ENCODE measurements at regions not wholly inside any gene's neighbourhood (a gene's known extent, or its start where the extent isn't known, plus 50 kb on each side); places are given as distances from the start of the nearest gene placed in this dataset.
A peak's percentile ranks its signal among the peaks of the same experiment; 100 is the strongest.

DNA sequence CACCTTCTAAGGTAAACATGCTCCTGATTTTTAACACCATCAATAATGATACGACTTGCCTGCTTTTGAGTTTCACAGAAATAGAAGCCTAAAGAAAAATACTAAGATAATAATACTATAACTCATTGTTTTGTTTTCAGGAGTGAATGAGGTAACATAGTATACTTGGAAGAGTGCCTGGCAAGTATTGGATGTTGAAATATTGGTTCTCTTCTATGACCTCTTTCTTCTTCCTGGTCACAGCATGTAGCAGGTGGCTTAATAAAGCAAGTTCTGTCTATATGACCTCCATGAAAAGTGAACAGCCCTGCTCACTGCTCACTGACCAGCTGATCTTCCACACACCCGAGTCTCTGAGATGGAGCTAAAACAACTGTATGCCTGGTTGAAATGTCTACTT lies 312.3 kb upstream of the ONECUT1 start:
- Histone ChIP-seq H3K4me3 (no peak overlapping the region), H3K79me2 (no peaks in the 10 kb centered on the region), H2AFZ (no peak overlapping the region), H3K27ac (no peak overlapping the region), H3K9me3 (ENCODE audit: low read depth) (no peaks in the 10 kb centered on the region), H4K20me1 (ENCODE audit: insufficient read depth, poor library complexity, severe bottlenecking) (no peaks in the 10 kb centered on the region), H3K27me3 (no peaks in the 10 kb centered on the region), H3K36me3 (replicated peaks; ENCODE audit: insufficient read depth, low read depth) (no peaks in the 10 kb centered on the region), H3K9me2 (replicated peaks; ENCODE audit: insufficient read depth) (no peaks in the 10 kb centered on the region), H3K4me1 (ENCODE audit: insufficient read depth) (no peaks in the 10 kb centered on the region), H3K4me2 (no peak overlapping the region)
- 68% methylated on average over 2 of the region's 2 CpGs for WGBS (ENCODE audit: low lambda C conversion rate, missing lambda C conversion rate)
- no peak for DNase-seq (ENCODE audit: low spot score)
- no peak for TF ChIP-seq EZH2 (IDR thresholded peaks at IDR 0.05; ENCODE audit: borderline replicate concordance)

DNA sequence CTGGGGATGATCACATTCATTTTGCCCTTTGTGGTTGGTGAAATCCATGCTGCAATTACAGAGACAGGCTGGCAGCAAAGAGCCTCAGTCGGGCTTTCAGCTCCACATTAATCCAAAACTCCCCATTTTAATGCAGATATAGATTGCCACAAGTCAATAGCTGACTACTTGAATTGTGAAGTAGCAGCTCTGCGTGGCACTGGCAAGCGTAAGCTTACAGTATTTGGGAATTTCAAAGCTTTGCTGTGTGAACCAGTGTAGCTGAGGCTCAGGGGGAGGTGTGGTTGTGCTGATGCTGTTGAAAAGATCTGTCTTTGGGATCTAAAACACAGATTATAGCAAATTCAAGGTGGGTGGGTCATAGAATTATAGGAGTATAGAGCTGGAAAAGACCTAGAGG lies 290.3 kb upstream of the ONECUT1 start:
- DNase-seq (ENCODE audit: low spot score), result no peak
- H3K4me1 ChIP-seq (ENCODE audit: insufficient read depth), result no peaks in the 10 kb centered on the region
- no peaks in the 10 kb centered on the region for H4K20me1 ChIP-seq (ENCODE audit: insufficient read depth, poor library complexity, severe bottlenecking)
- H3K27me3 ChIP-seq, result no peaks in the 10 kb centered on the region
- no peaks in the 10 kb centered on the region for H3K9me3 ChIP-seq (ENCODE audit: low read depth)
- no peak overlapping the region for H3K4me2 ChIP-seq
- H3K4me3 ChIP-seq, result no peak overlapping the region
- H3K36me3 ChIP-seq (replicated peaks; ENCODE audit: insufficient read depth, low read depth), result no peaks in the 10 kb centered on the region
- TF ChIP-seq EZH2 (IDR thresholded peaks at IDR 0.05; ENCODE audit: borderline replicate concordance) (no peak), EZH2phosphoT487 (IDR thresholded peaks at IDR 0.05; ENCODE audit: low read depth, severe bottlenecking, unreplicated experiment) (no peak)
- TF ChIP-seq, protein P1, sequence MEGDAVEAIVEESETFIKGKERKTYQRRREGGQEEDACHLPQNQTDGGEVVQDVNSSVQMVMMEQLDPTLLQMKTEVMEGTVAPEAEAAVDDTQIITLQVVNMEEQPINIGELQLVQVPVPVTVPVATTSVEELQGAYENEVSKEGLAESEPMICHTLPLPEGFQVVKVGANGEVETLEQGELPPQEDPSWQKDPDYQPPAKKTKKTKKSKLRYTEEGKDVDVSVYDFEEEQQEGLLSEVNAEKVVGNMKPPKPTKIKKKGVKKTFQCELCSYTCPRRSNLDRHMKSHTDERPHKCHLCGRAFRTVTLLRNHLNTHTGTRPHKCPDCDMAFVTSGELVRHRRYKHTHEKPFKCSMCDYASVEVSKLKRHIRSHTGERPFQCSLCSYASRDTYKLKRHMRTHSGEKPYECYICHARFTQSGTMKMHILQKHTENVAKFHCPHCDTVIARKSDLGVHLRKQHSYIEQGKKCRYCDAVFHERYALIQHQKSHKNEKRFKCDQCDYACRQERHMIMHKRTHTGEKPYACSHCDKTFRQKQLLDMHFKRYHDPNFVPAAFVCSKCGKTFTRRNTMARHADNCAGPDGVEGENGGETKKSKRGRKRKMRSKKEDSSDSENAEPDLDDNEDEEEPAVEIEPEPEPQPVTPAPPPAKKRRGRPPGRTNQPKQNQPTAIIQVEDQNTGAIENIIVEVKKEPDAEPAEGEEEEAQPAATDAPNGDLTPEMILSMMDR (IDR thresholded peaks at IDR 0.05; ENCODE audit: poor library complexity), result no peak
- no peaks in the 10 kb centered on the region for H3K9me2 ChIP-seq (replicated peaks; ENCODE audit: insufficient read depth)
- H3K79me2 ChIP-seq, result no peaks in the 10 kb centered on the region
- no peak overlapping the region for H2AFZ ChIP-seq
- H3K27ac ChIP-seq, result no peak overlapping the region
- 44% methylated on average over 3 of the region's 3 CpGs for WGBS (ENCODE audit: low lambda C conversion rate, missing lambda C conversion rate)

DNA sequence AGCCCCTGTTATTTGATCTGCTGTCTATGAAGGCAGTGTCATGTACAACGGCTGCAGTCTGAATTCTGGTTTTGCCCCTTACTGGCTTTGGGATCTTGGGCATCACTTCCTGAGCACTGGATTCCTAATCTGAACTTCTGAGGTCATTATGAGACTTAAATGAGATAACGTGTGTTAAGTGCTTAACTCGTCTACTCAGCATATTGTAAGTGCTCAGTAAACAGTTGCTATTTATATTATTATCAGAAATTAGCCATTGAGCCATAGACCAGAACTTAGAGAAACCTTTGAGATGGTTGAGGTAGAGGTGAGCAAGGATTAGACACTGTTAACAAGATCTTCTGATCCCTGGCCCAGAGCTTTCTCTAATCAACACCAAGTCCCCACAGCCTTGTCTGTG lies 284.1 kb upstream of the ONECUT1 start:
- no peak overlapping the region for H2AFZ ChIP-seq
- H3K27ac ChIP-seq, result no peak overlapping the region
- no peaks in the 10 kb centered on the region for H3K9me3 ChIP-seq (ENCODE audit: low read depth)
- no peaks in the 10 kb centered on the region for H4K20me1 ChIP-seq (ENCODE audit: insufficient read depth, poor library complexity, severe bottlenecking)
- 51% methylated on average over 3 of the region's 3 CpGs for WGBS (ENCODE audit: low lambda C conversion rate, missing lambda C conversion rate)
- H3K36me3 ChIP-seq (replicated peaks; ENCODE audit: insufficient read depth, low read depth), result no peaks in the 10 kb centered on the region
- TF ChIP-seq EZH2 (IDR thresholded peaks at IDR 0.05; ENCODE audit: borderline replicate concordance) (no peak), EZH2phosphoT487 (IDR thresholded peaks at IDR 0.05; ENCODE audit: low read depth, severe bottlenecking, unreplicated experiment) (no peak)
- TF ChIP-seq, protein P1 (IDR thresholded peaks at IDR 0.05; ENCODE audit: poor library complexity), result no peak
- H3K27me3 ChIP-seq, result no peaks in the 10 kb centered on the region
- no peak for DNase-seq (ENCODE audit: low spot score)
- no peak overlapping the region for H3K4me3 ChIP-seq
- no peaks in the 10 kb centered on the region for H3K79me2 ChIP-seq
- H3K4me2 ChIP-seq, result no peak overlapping the region
- no peaks in the 10 kb centered on the region for H3K4me1 ChIP-seq (ENCODE audit: insufficient read depth)
- no peaks in the 10 kb centered on the region for H3K9me2 ChIP-seq (replicated peaks; ENCODE audit: insufficient read depth)

DNA sequence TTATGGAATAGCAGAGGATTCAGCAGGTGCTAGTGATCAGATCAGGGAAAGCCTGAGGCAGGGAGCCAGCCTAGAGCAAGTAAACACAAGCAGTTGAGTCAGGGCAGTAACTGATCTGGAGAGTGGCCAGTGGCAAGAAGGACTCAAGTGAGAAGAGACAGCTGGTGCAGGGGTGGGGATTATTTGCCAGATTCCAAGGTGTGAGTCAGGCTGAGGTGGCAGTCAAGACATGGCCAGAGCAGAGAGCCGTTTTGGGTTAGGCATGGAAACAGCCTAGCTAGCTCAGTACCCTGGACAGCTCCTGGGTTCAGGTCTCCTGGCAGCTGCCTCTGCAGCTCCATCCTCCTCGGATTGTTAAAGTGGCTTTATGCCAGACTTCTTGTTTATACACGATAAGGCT lies 281.9 kb upstream of the ONECUT1 start:
- WGBS (ENCODE audit: low lambda C conversion rate, missing lambda C conversion rate), result 0% methylated on average over 3 of the region's 3 CpGs
- H3K36me3 ChIP-seq (replicated peaks; ENCODE audit: insufficient read depth, low read depth), result no peaks in the 10 kb centered on the region
- no peak overlapping the region for H3K4me3 ChIP-seq
- H3K9me2 ChIP-seq (replicated peaks; ENCODE audit: insufficient read depth), result no peaks in the 10 kb centered on the region
- no peak overlapping the region for H3K27ac ChIP-seq
- H3K4me2 ChIP-seq, result no peak overlapping the region
- no peaks in the 10 kb centered on the region for H3K4me1 ChIP-seq (ENCODE audit: insufficient read depth)
- no peaks in the 10 kb centered on the region for H3K27me3 ChIP-seq
- no peak overlapping the region for H2AFZ ChIP-seq
- DNase-seq (ENCODE audit: low spot score), result peak; percentile 90
- no peaks in the 10 kb centered on the region for H4K20me1 ChIP-seq (ENCODE audit: insufficient read depth, poor library complexity, severe bottlenecking)
- H3K9me3 ChIP-seq (ENCODE audit: low read depth), result no peaks in the 10 kb centered on the region
- TF ChIP-seq, protein P1 (IDR thresholded peaks at IDR 0.05; ENCODE audit: poor library complexity), result no peak
- TF ChIP-seq EZH2phosphoT487 (IDR thresholded peaks at IDR 0.05; ENCODE audit: low read depth, severe bottlenecking, unreplicated experiment) (no peak), EZH2 (IDR thresholded peaks at IDR 0.05; ENCODE audit: borderline replicate concordance) (no peak)
- no peaks in the 10 kb centered on the region for H3K79me2 ChIP-seq
